Ecto neural progenitor cell (in vitro differentiated cells): ENCODE measurements at regions not wholly inside any gene's neighbourhood (a gene's known extent, or its start where the extent isn't known, plus 50 kb on each side); places are given as distances from the start of the nearest gene placed in this dataset.

Experiments used
- DNase-seq: peaks from one replicate; pipeline ENCODE4 v3.0.0-alpha.2; 2018; ENCODE audit warnings: low spot score

- DNase-seq: no peak
Observed at GRCh38 chr12:59929110-59929509, 333.3 kb downstream of the SLC16A7 start.

- DNase-seq: no peak
Observed at GRCh38 chr12:59934486-59934885, 338.7 kb downstream of the SLC16A7 start.

- DNase-seq: no peak
Observed at GRCh38 chr12:59936534-59936933, 340.7 kb downstream of the SLC16A7 start.

- no peak for DNase-seq
Observed at GRCh38 chr12:59937148-59937547, 341.3 kb downstream of the SLC16A7 start.

GRCh38 chr12:59938190-59938962 lies 342.5 kb downstream of the SLC16A7 start:
- no peak for DNase-seq

GRCh38 chr12:59940631-59941342 lies 345.0 kb downstream of the SLC16A7 start:
- no peak for DNase-seq

GRCh38 chr12:59941461-59941860 lies 345.6 kb downstream of the SLC16A7 start:
- no peak for DNase-seq

- DNase-seq: no peak
Observed at GRCh38 chr12:59944177-59944576, 348.3 kb downstream of the SLC16A7 start.

- no peak for DNase-seq
Observed at GRCh38 chr12:59946635-59947034, 350.8 kb downstream of the SLC16A7 start.

GRCh38 chr12:59963546-59963945 lies 367.7 kb downstream of the SLC16A7 start:
- DNase-seq: no peak

GRCh38 chr12:59972905-59973304 lies 377.1 kb downstream of the SLC16A7 start:
- no peak for DNase-seq

GRCh38 chr12:59973515-59973914 lies 377.7 kb downstream of the SLC16A7 start:
- no peak for DNase-seq

- DNase-seq: no peak
Observed at GRCh38 chr12:59977779-59978178, 381.9 kb downstream of the SLC16A7 start.

GRCh38 chr12:59980476-59980875 lies 384.6 kb downstream of the SLC16A7 start:
- no peak for DNase-seq

- no peak for DNase-seq
Observed at GRCh38 chr12:59999291-59999690, 403.5 kb downstream of the SLC16A7 start.

GRCh38 chr12:60010486-60010885 lies 414.7 kb downstream of the SLC16A7 start:
- DNase-seq: no peak

- DNase-seq: no peak
Observed at GRCh38 chr12:60012659-60013058, 416.8 kb downstream of the SLC16A7 start.

GRCh38 chr12:60014436-60014835 lies 418.6 kb downstream of the SLC16A7 start:
- no peak for DNase-seq

GRCh38 chr12:60020068-60020467 lies 424.2 kb downstream of the SLC16A7 start:
- DNase-seq: no peak

GRCh38 chr12:60021235-60021634 lies 425.4 kb downstream of the SLC16A7 start:
- DNase-seq: no peak

- no peak for DNase-seq
Observed at GRCh38 chr12:60027266-60027665, 431.4 kb downstream of the SLC16A7 start.

- no peak for DNase-seq
Observed at GRCh38 chr12:60034147-60034546, 438.3 kb downstream of the SLC16A7 start.

- no peak for DNase-seq
Observed at GRCh38 chr12:60035835-60036234, 440.0 kb downstream of the SLC16A7 start.

- DNase-seq: no peak
Observed at GRCh38 chr12:60042835-60043234, 447.0 kb downstream of the SLC16A7 start.
